ENCODE measurements at regions not wholly inside any gene's neighbourhood (a gene's known extent, or its start where the extent isn't known, plus 50 kb on each side); places are given as distances from the start of the nearest gene placed in this dataset.

- no peak for TF ChIP-seq POLR2A (IDR thresholded peaks at IDR 0.05)
- TF ChIP-seq CTCF (IDR thresholded peaks at IDR 0.05), result peak; percentile 46 to 60 (median 56)
Observed at GRCh38 chr6:3977875-3978711, 100.8 kb downstream of the FAM217A start.

All from tibial nerve (tissue), 3 donors.